Mammary epithelial cell (primary cell): ENCODE measurements at regions not wholly inside any gene's neighbourhood (a gene's known extent, or its start where the extent isn't known, plus 50 kb on each side); places are given as distances from the start of the nearest gene placed in this dataset.

Experiments
- CTCF ChIP-seq, 2 donors: IDR thresholded peaks in 1 of 2; conservative IDR thresholded peaks in 1 of 2; 2 replicates each; pipeline ENCODE4 v1.5.1; 2011 to 2012; ENCODE audit warnings: inconsistent platforms in 2 of 2, low read length in 2 of 2, mild to moderate bottlenecking in 2 of 2, control low read depth in 1 of 2, low read depth in 1 of 2; ENCODE audit not compliant: insufficient read depth in 1 of 2; ENCODE audit errors: extremely low read depth in 1 of 2
- EZH2 ChIP-seq: IDR thresholded peaks from 2 replicates; pipeline ENCODE4 v1.6.1; 2012; ENCODE audit warnings: low read length, inconsistent platforms, borderline replicate concordance

- TF ChIP-seq CTCF (conservative IDR thresholded peaks at IDR 0.05 in 1 of 2, IDR thresholded peaks at IDR 0.05 in 1 of 2; ENCODE audit: extremely low read depth in 1 of 2, insufficient read depth in 1 of 2, low read depth in 1 of 2, low read length in 2 of 2) (no peak), EZH2 (no peak)
Observed at GRCh38 chr10:118204292-118204943, 137.7 kb downstream of the FAM204A start.
